Kidney (tissue), 13 donors: ENCODE measurements at regions not wholly inside any gene's neighbourhood (a gene's known extent, or its start where the extent isn't known, plus 50 kb on each side); places are given as distances from the start of the nearest gene placed in this dataset.

ENCODE experiments used
- DNase-seq, 5 donors: peaks; one replicate each; pipeline ENCODE4 v3.0.0-alpha.2; 2013 to 2020
- FAIRE-seq: peaks from 2 replicates; lab custom pipeline; 2012; peaks lifted over from hg19 to GRCh38; lab: Jason Lieb, UNC
- H3K27ac ChIP-seq, 2 donors: one replicate each; pipeline ENCODE4 v1.7.0; 2013; ENCODE audit warnings: low read depth in 2 of 2, low read length in 2 of 2, inconsistent platforms in 1 of 2
- H3K27me3 ChIP-seq: one replicate; pipeline ENCODE4 v1.7.1; 2013; ENCODE audit warnings: low read length, inconsistent platforms; ENCODE audit not compliant: control insufficient read depth, insufficient read depth
- H3K36me3 ChIP-seq, 3 donors: one replicate each; pipeline versions ENCODE4 v1.7.0 to v1.7.1; 2013; ENCODE audit warnings: low read length in 3 of 3, control low read depth in 1 of 3, inconsistent platforms in 1 of 3; ENCODE audit not compliant: insufficient read depth in 3 of 3, control insufficient read depth in 2 of 3
- H3K4me1 ChIP-seq, 3 donors: one replicate each; pipeline versions ENCODE4 v1.7.0 to v1.7.1; 2013; ENCODE audit warnings: low read length in 3 of 3, inconsistent platforms in 1 of 3, low read depth in 1 of 3; ENCODE audit not compliant: control insufficient read depth in 2 of 3, insufficient read depth in 2 of 3
- H3K4me3 ChIP-seq, 3 donors: one replicate each; pipeline versions ENCODE4 v1.7.0 to v1.8.1; 2013; ENCODE audit warnings: low read length in 3 of 3, control low read depth in 1 of 3, inconsistent platforms in 1 of 3
- H3K9ac ChIP-seq, 3 donors: one replicate each; pipeline versions ENCODE4 v1.7.0 to v1.7.1; 2013; ENCODE audit warnings: low read length in 3 of 3, control low read depth in 1 of 3, inconsistent platforms in 1 of 3
- H3K9me3 ChIP-seq, 3 donors: one replicate each; pipeline versions ENCODE4 v1.7.0 to v1.7.1; 2013; ENCODE audit warnings: low read length in 3 of 3, control low read depth in 1 of 3, inconsistent platforms in 1 of 3; ENCODE audit not compliant: control insufficient read depth in 2 of 3, insufficient read depth in 1 of 3
- intact Hi-C: fragments of 100-400 bp; cut with DNase I; formaldehyde crosslinking; loops from one replicate; pipeline ENCODE4 v1.11.1; 2022
- TF ChIP-seq, protein P1 (sequence below): IDR thresholded peaks from 3 replicates; pipeline ENCODE4 v1.5.1; 2012; ENCODE audit warnings: mild to moderate bottlenecking, moderate library complexity, borderline replicate concordance; ENCODE audit not compliant: insufficient read depth; ENCODE audit errors: extremely low read depth
- donor health status: control.
- donor health status: control.
- donor health status: control.
- donor health status: control.
- donor health status: control.
- donor health status: DM: yes; HTN: yes; CAD: no.
- donor health status: Normal renal cell carcinoma (clear cell type).

DNA sequence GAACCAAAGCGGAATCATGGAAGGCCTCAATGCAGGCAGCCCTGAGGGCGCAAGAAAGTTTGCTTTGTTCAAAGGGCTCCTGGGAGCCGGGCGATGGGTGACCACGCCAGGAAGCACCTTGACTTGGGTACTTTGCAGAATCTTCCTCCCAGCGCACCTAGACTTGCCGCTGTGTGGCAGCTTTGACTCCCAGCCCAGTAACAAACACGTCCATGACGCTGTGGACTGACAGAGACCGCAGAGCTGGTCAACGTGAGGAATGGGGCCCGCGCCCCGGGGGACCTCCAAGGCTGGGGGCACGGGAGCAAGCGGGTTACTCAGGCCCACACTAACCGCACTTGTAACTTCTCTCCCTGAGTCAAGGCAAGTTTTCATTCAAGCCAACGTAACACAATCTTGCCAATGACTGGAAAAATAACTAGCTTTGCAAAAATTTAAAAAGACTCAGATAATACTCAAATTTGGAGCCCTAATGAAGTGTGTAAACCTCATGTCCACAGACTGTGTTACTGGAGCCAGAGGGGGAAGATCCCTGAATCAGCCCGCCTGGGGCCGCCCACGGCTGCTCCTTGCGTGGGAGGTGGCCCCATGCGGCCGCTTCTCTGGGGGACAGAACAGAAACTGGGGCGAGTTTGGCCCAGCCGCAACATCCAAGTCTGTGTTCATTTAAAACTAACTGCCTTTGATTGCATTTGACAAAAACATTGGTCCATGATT is 130.8 kb downstream of the DNAJB6 start:
- no peaks in the 10 kb centered on the region for H3K4me1 ChIP-seq
- no peak overlapping the region for H3K27ac ChIP-seq
- H3K27me3 ChIP-seq = peaks cover 11% of the 10 kb centered on the region
- H3K4me3 ChIP-seq = no peak overlapping the region
- no peak overlapping the region for H3K9ac ChIP-seq
- peaks cover 0 to under 1% (median 0%) of the 10 kb centered on the region in 3 donors for H3K9me3 ChIP-seq
- FAIRE-seq (no peak), DNase-seq (peak in 2 of 5 donors; percentile 5 to 36)
- TF ChIP-seq, protein P1, sequence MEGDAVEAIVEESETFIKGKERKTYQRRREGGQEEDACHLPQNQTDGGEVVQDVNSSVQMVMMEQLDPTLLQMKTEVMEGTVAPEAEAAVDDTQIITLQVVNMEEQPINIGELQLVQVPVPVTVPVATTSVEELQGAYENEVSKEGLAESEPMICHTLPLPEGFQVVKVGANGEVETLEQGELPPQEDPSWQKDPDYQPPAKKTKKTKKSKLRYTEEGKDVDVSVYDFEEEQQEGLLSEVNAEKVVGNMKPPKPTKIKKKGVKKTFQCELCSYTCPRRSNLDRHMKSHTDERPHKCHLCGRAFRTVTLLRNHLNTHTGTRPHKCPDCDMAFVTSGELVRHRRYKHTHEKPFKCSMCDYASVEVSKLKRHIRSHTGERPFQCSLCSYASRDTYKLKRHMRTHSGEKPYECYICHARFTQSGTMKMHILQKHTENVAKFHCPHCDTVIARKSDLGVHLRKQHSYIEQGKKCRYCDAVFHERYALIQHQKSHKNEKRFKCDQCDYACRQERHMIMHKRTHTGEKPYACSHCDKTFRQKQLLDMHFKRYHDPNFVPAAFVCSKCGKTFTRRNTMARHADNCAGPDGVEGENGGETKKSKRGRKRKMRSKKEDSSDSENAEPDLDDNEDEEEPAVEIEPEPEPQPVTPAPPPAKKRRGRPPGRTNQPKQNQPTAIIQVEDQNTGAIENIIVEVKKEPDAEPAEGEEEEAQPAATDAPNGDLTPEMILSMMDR = no peak
- H3K36me3 ChIP-seq = no peaks in the 10 kb centered on the region
- intact Hi-C loops = no loop called here

DNA sequence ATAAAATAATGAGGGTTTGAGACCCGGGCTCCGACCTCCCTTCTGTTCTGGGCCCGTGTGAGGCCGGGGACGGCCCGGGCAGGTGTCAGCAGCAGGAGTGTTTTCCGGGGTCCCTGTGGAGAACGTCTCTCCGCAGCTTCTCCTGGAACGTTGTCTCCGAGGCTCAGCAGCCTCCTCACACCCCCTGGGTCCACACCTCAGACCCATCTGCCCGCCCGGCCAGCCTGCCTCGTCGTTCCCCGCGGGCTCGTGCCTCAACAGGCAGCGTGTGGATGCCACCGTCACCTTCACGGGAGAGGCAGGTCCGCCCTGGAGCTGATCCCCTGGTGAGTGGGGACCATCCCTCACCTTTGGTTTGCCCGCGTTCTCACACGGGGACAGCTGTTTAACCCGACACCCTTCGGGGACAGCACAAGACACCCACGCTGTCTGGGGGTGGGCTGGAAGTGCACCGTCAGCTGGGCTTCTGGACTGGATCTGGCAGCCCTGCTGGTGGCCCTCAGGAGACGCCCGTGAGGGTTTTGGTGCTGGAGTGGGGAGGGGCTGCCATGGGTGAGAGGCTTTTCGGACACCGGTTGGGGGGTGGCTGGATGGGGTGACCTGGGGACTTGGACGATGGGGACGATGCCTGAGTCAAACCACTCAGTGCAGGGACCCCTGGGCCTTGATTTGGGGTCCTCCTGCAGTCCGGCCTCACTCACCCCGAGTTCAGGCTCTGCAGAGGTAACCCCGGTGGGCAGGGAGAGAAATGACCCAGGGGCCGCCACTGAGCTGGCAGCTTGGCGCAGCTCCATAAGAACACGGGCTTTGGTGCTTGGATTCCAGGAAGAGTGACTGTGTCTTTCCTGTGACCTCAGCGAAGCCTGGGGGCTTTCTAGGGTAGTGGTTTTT is 131.7 kb downstream of the DNAJB6 start:
- Histone ChIP-seq H3K4me3 (no peak overlapping the region), H3K36me3 (no peaks in the 10 kb centered on the region), H3K4me1 (no peaks in the 10 kb centered on the region), H3K27me3 (peaks cover 11% of the 10 kb centered on the region), H3K27ac (no peak overlapping the region), H3K9me3 (peaks cover 0 to 9% (median 0%) of the 10 kb centered on the region in 3 donors), H3K9ac (no peak overlapping the region)
- FAIRE-seq (no peak), DNase-seq (peak in 2 of 5 donors; percentile 7 to 37)
- TF ChIP-seq, protein P1 = no peak
- intact Hi-C loops = no loop called here

DNA sequence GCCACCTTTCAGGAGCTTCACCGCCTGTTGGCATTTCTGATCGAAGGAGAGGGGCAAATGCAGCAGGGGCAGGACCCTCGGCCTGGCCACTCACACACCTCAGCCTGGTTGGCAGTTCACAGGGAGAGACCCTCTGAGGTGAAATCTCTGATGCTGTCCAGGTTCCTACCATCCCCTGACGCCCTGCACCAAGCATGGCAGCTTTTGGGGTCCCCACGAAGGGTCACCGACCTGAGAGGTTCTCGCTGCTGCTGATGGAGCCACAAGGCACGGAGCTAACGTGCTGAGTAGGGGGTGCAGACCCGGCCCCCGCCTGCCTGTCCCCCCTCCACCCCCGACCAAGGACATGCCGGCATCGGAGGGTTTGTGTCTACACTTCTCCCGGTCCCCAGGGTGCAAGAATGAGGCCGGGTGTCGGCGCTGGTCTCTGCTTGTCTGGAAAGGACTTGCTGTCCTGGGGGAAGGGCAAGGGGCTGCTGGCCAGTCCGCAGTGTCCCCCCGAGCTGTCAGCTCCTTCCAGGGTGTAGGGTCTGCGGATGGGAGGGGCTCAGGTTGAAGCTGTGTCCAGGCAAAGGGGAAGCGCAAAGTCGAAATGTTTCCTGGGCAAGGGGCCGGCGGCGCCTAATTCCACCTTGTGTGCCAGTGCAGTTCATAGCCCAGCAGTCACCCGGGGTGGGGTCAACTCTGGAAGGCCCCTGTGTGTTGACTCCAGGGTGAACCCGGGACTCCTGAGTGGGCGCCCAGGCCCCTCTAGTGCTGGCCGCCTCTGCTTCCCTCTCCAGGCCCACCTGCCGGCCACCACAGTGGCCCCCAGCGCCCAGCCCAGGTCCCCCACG is 132.6 kb downstream of the DNAJB6 start:
- intact Hi-C loops = no loop called here
- H3K36me3 ChIP-seq = no peaks in the 10 kb centered on the region
- H3K4me3 ChIP-seq = no peak overlapping the region
- TF ChIP-seq, protein P1 = no peak
- H3K27ac ChIP-seq = no peak overlapping the region
- no peak for FAIRE-seq
- H3K9me3 ChIP-seq = peaks cover 0 to 15% (median 0%) of the 10 kb centered on the region in 3 donors
- peaks cover 11% of the 10 kb centered on the region for H3K27me3 ChIP-seq
- H3K9ac ChIP-seq = no peak overlapping the region
- no peaks in the 10 kb centered on the region for H3K4me1 ChIP-seq
- DNase-seq = peak in 1 of 5 donors; percentile 5
